Gastrocnemius medialis (tissue), 4 donors: ENCODE measurements at regions not wholly inside any gene's neighbourhood (a gene's known extent, or its start where the extent isn't known, plus 50 kb on each side); places are given as distances from the start of the nearest gene placed in this dataset.
"Not testable (repeated sequence)": the region's sequence is repeated elsewhere in the genome, so short reads cannot be mapped to it uniquely, and the experiment has no call there.

Source experiments
- ATAC-seq, 2 donors: fragments of 150-250 bp; one replicate each; pipeline ENCODE4 v1.9.1; 2016
- DNase-seq, 2 donors: peaks; one replicate each; pipeline ENCODE4 v3.0.0-alpha.2; 2019
- H3K27ac ChIP-seq, 4 donors: fragments of 200-600 bp; sonication (generic); 1 replicate in 1 of 4; 2 replicates in 3 of 4; pipeline ENCODE4 v1.5.1; 2016 to 2018; ENCODE audit warnings: mild to moderate bottlenecking in 2 of 4, moderate library complexity in 1 of 4
- H3K27me3 ChIP-seq, 3 donors: fragments of 200-600 bp; sonication (generic) in 2 of 3; 1 replicate in 1 of 3; 2 replicates in 2 of 3; pipeline versions ENCODE4 v1.5.1 to v1.6.0; 2016 to 2019; ENCODE audit warnings: mild to moderate bottlenecking in 1 of 3, moderate library complexity in 1 of 3
- H3K36me3 ChIP-seq, 2 donors: fragments of 200-600 bp; sonication (generic) in 1 of 2; one replicate each; pipeline ENCODE4 v1.5.1; 2017 to 2018
- H3K4me1 ChIP-seq, 2 donors: fragments of 200-600 bp; sonication (generic) in 1 of 2; one replicate each; pipeline ENCODE4 v1.5.1; 2016 to 2017; ENCODE audit warnings: mild to moderate bottlenecking in 2 of 2
- H3K4me3 ChIP-seq, 4 donors: fragments of 200-600 bp; sonication (generic) in 3 of 4; 1 replicate in 1 of 4; 2 replicates in 3 of 4; pipeline ENCODE4 v1.5.1; 2016 to 2019; ENCODE audit warnings: mild to moderate bottlenecking in 2 of 4
- H3K9me3 ChIP-seq, 3 donors: fragments of 200-600 bp; sonication (generic) in 2 of 3; 1 replicate in 1 of 3; 2 replicates in 2 of 3; pipeline ENCODE4 v1.5.1; 2016 to 2019
- POLR2A ChIP-seq, 2 donors: fragments of 450-650 bp; IDR thresholded peaks; one replicate each; pipeline ENCODE4 v1.6.1; 2017; ENCODE audit warnings: antibody characterized with exemption in 2 of 2, mild to moderate bottlenecking in 2 of 2, moderate library complexity in 2 of 2
- in situ Hi-C, 4 donors: fragments of 200-750 bp; cut with MboI; loops; one replicate each; pipeline versions ENCODE4 v1.15.0 to v1.8.0; 2017; ENCODE audit warnings: low sequenced_read_pairs in 4 of 4
- intact Hi-C: fragments of 100-400 bp; cut with DNase I; formaldehyde crosslinking; loops from one replicate; pipeline ENCODE4 v1.15.1; 2023; ENCODE audit warnings: low total_unique reads
- TF ChIP-seq, protein P1 (sequence below), 5 experiments: fragments of 450-650 bp in 3 of 5; fragments of 200-600 bp in 2 of 5; sonication (generic) in 2 of 5; IDR thresholded peaks in 4 of 5; conservative IDR thresholded peaks in 1 of 5; 1 replicate in 4 of 5; 2 replicates in 1 of 5; pipeline ENCODE4 v1.5.1; 2016 to 2019; ENCODE audit warnings: antibody characterized with exemption in 5 of 5, mild to moderate bottlenecking in 3 of 5, moderate library complexity in 3 of 5

DNA sequence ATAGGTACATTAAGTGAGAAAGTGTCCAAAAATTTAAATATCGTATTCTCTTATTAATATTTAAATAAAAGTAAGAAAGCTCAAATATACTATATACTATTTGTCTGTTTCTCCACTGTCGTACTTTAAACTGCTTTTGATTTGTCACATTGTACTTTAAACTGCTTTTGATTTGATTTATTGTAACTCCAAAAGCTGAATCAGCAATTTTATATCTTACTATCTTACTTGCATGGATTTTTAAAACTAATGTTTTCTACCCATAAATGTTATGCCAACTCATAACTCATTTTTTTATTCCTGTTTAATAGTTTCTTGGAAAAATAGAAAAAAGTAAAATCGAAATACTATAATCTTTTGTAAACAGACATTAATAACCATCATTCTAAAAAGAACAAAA is 1128.2 kb upstream of the ACVR2A start:
- H3K9me3 ChIP-seq = no peaks in the 10 kb centered on the region
- in situ Hi-C loops (no loop called here), intact Hi-C loops (no loop called here)
- no peaks in the 10 kb centered on the region for H3K4me1 ChIP-seq
- H3K36me3 ChIP-seq = no peaks in the 10 kb centered on the region
- no peak overlapping the region for H3K4me3 ChIP-seq
- H3K27me3 ChIP-seq = no peaks in the 10 kb centered on the region
- ATAC-seq (no peak), DNase-seq (no peak)
- TF ChIP-seq POLR2A (IDR thresholded peaks at IDR 0.05) = no peak
- TF ChIP-seq, protein P1, sequence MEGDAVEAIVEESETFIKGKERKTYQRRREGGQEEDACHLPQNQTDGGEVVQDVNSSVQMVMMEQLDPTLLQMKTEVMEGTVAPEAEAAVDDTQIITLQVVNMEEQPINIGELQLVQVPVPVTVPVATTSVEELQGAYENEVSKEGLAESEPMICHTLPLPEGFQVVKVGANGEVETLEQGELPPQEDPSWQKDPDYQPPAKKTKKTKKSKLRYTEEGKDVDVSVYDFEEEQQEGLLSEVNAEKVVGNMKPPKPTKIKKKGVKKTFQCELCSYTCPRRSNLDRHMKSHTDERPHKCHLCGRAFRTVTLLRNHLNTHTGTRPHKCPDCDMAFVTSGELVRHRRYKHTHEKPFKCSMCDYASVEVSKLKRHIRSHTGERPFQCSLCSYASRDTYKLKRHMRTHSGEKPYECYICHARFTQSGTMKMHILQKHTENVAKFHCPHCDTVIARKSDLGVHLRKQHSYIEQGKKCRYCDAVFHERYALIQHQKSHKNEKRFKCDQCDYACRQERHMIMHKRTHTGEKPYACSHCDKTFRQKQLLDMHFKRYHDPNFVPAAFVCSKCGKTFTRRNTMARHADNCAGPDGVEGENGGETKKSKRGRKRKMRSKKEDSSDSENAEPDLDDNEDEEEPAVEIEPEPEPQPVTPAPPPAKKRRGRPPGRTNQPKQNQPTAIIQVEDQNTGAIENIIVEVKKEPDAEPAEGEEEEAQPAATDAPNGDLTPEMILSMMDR (IDR thresholded peaks at IDR 0.05 in 4 of 5, conservative IDR thresholded peaks at IDR 0.05 in 1 of 5) = no peak
- H3K27ac ChIP-seq = no peak overlapping the region

- H3K4me1 ChIP-seq = no peaks in the 10 kb centered on the region
- in situ Hi-C loops = no loop called here
- H3K36me3 ChIP-seq = no peaks in the 10 kb centered on the region
- DNase-seq (no peak), ATAC-seq (no peak)
- no peaks in the 10 kb centered on the region for H3K9me3 ChIP-seq
- H3K27me3 ChIP-seq = no peaks in the 10 kb centered on the region
- H3K27ac ChIP-seq = no peak overlapping the region
- no peak overlapping the region for H3K4me3 ChIP-seq
- no peak for TF ChIP-seq POLR2A (IDR thresholded peaks at IDR 0.05)
- TF ChIP-seq, protein P1 (IDR thresholded peaks at IDR 0.05 in 4 of 5, conservative IDR thresholded peaks at IDR 0.05 in 1 of 5) = no peak
- intact Hi-C loops = no loop called here
Observed at GRCh38 chr2:146709004-146709403, 1135.8 kb upstream of the ACVR2A start.

DNA sequence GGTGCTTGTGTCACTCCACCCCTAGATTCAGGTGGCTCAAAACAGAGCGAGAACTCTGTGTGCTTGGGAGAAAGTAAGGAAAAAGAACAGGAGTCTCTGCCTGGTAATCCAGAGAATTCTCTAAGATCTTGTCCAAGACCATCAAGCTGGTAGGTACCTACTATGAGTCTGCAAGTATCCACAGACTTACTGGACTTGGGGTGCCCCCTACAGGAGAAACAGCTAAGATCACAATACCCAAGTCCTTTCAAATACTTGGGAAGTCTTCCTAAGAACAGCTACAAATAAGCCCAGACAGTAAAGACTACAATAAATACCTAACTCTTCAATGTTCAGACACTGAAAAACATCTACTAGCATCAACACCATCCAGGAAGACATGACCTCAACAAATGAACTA is 1143.6 kb upstream of the ACVR2A start:
- H3K9me3 ChIP-seq = peaks cover 0 to 4% (median 0%) of the 10 kb centered on the region in 3 donors

GRCh38 chr2:146697307-146697706 is 1147.5 kb upstream of the ACVR2A start:
- H3K4me3 ChIP-seq = no peak overlapping the region
- no peaks in the 10 kb centered on the region for H3K9me3 ChIP-seq
- no peak overlapping the region for H3K27ac ChIP-seq
- in situ Hi-C loops (no loop called here), intact Hi-C loops (no loop called here)
- H3K27me3 ChIP-seq = no peaks in the 10 kb centered on the region
- TF ChIP-seq POLR2A (IDR thresholded peaks at IDR 0.05) = no peak
- TF ChIP-seq, protein P1 (IDR thresholded peaks at IDR 0.05 in 4 of 5, conservative IDR thresholded peaks at IDR 0.05 in 1 of 5) = no peak
- H3K4me1 ChIP-seq = no peaks in the 10 kb centered on the region
- no peaks in the 10 kb centered on the region for H3K36me3 ChIP-seq
- ATAC-seq (no peak), DNase-seq (no peak)

More for the DNA sequence above, 1143.6 kb upstream of the ACVR2A start:
- H3K4me3 ChIP-seq = no peak overlapping the region
- H3K4me1 ChIP-seq = no peaks in the 10 kb centered on the region
- H3K27me3 ChIP-seq = no peaks in the 10 kb centered on the region
- intact Hi-C loops (no loop called here), in situ Hi-C loops (no loop called here)
- no peak overlapping the region for H3K27ac ChIP-seq
- ATAC-seq (no peak), DNase-seq (no peak)
- no peaks in the 10 kb centered on the region for H3K36me3 ChIP-seq
- TF ChIP-seq, protein P1 (IDR thresholded peaks at IDR 0.05 in 4 of 5, conservative IDR thresholded peaks at IDR 0.05 in 1 of 5) = no peak
- no peak for TF ChIP-seq POLR2A (IDR thresholded peaks at IDR 0.05)

DNA sequence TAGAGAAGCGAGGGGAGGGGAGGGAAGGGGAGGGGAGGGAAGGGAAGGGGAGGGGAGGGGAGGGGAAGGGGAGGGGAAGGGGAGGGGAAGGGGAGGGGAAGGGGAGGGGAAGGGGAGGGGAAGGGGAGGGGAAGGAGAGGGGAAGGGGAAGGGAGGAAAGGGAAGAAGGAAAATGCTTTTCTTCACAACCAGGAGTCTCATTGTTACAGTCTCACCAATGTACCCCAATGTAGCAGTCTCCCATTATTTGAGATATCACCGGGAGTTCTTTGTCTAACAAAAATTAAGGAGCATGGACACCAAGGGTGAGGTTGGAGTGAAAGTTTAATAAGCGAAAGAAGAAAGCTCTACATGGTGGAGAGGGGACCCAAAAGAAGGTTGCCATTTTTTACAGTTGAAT is 1148.0 kb upstream of the ACVR2A start:
- H3K9me3 ChIP-seq, intact Hi-C loops, DNase-seq, H3K36me3 ChIP-seq, ATAC-seq, in situ Hi-C loops, H3K4me3 ChIP-seq, H3K4me1 ChIP-seq, H3K27me3 ChIP-seq, H3K27ac ChIP-seq: not testable (repeated sequence)
